Psoas muscle (tissue), 7 donors: ENCODE measurements at regions not wholly inside any gene's neighbourhood (a gene's known extent, or its start where the extent isn't known, plus 50 kb on each side); places are given as distances from the start of the nearest gene placed in this dataset.

Experiments
- ATAC-seq, 4 donors: fragments of 200-7000 bp; cut with Tn5 transposase; one replicate each; pipeline ENCODE4 v1.9.1; 2020; ENCODE audit warnings: moderate library complexity in 3 of 4, mild to moderate bottlenecking in 2 of 4
- DNase-seq, 2 donors: peaks; one replicate each; pipeline ENCODE4 v3.0.0-alpha.2; 2020
- H3K27ac ChIP-seq: fragments of 200-600 bp; one replicate; pipeline ENCODE4 v1.8.0; 2022
- H3K27me3 ChIP-seq, 3 donors: fragments of 200-600 bp in 1 of 3; one replicate each; pipeline versions ENCODE4 v1.6.1 to v1.8.0; 2013 to 2022; ENCODE audit warnings: low read length in 2 of 3, mild to moderate bottlenecking in 2 of 3, moderate library complexity in 1 of 3; ENCODE audit not compliant: insufficient read depth in 3 of 3
- H3K36me3 ChIP-seq, 2 donors: fragments of 200-600 bp in 1 of 2; one replicate each; pipeline versions ENCODE4 v1.6.1 to v1.8.0; 2013 to 2022; ENCODE audit warnings: low read depth in 1 of 2, mild to moderate bottlenecking in 1 of 2, moderate library complexity in 1 of 2; ENCODE audit not compliant: insufficient read depth in 1 of 2
- H3K4me1 ChIP-seq: fragments of 200-600 bp; one replicate; pipeline ENCODE4 v1.8.0; 2022
- H3K4me3 ChIP-seq: fragments of 200-600 bp; one replicate; pipeline ENCODE4 v1.8.0; 2022; ENCODE audit warnings: mild to moderate bottlenecking
- H3K9me3 ChIP-seq: fragments of 200-600 bp; one replicate; pipeline ENCODE4 v1.8.0; 2022
- CTCF ChIP-seq: fragments of 200-600 bp; IDR thresholded peaks from one replicate; pipeline ENCODE4 v1.8.0; 2022; ENCODE audit warnings: antibody characterized with exemption
- WGBS, 3 donors: extraction: QIAGEN DNeasy Blood & Tissue Kit; methylation state at CpG; one replicate each; pipeline versions ENCODE4 v1.1.6 to v1.1.7; 2013; 5-methylcytosine and 5-hydroxymethylcytosine counted together
- intact Hi-C, 2 donors: fragments of 100-400 bp; cut with DNase I; formaldehyde crosslinking; loops; one replicate each; pipeline versions ENCODE4 v1.11.0 to v1.14.2; 2022
- donor health status: healthy with polysubstance abuse.
- donor health status: DM: no; HTN: no; CAD: no; lungs with moderate emphysema.
- donor health status: Bipolar disorder and iron deficiency.
- donor health status: healthy.
- donor health status: DM: yes; HTN: yes; CAD: no.
- donor health status: DM: no; HTN: no; CAD: no.
- donor health status: DM: yes; HTN: yes; CAD: no.

- no peak for TF ChIP-seq CTCF
These were observed 330.1 kb upstream of the VCX start for GRCh38 chrX:7512845-7513244.

GRCh38 chrX:7503251-7503650 lies 339.7 kb upstream of the VCX start:
- 75 to 87% (median 77%) methylated on average over 5 of the region's 5 CpGs for WGBS, 3 donors
- H3K27me3 ChIP-seq, result no peaks in the 10 kb centered on the region
- no peak overlapping the region for H3K4me3 ChIP-seq
- no peak for ATAC-seq
- intact Hi-C loops, result no loop called here
- no peaks in the 10 kb centered on the region for H3K36me3 ChIP-seq
- no peaks in the 10 kb centered on the region for H3K9me3 ChIP-seq
- no peaks in the 10 kb centered on the region for H3K4me1 ChIP-seq
- no peak for TF ChIP-seq CTCF
- no peak for DNase-seq
- H3K27ac ChIP-seq, result no peak overlapping the region

More at GRCh38 chrX:7512845-7513244, 330.1 kb upstream of the VCX start:
- DNase-seq (no peak), ATAC-seq (no peak)
- Histone ChIP-seq H3K4me1 (no peaks in the 10 kb centered on the region), H3K9me3 (no peaks in the 10 kb centered on the region), H3K36me3 (no peaks in the 10 kb centered on the region), H3K4me3 (no peak overlapping the region), H3K27ac (no peak overlapping the region), H3K27me3 (no peaks in the 10 kb centered on the region)
- intact Hi-C loops, result no loop called here
- WGBS, 3 donors, result 79 to 81% (median 81%) methylated on average over 2 of the region's 2 CpGs

- no peaks in the 10 kb centered on the region for H3K27me3 ChIP-seq
- H3K27ac ChIP-seq, result no peak overlapping the region
- H3K4me3 ChIP-seq, result no peak overlapping the region
- 82 to 88% (median 87%) methylated on average over 3 of the region's 3 CpGs for WGBS, 3 donors
- no peaks in the 10 kb centered on the region for H3K4me1 ChIP-seq
- DNase-seq (no peak), ATAC-seq (no peak)
- intact Hi-C loops, result no loop called here
- TF ChIP-seq CTCF, result no peak
- no peaks in the 10 kb centered on the region for H3K9me3 ChIP-seq
- no peaks in the 10 kb centered on the region for H3K36me3 ChIP-seq
These were observed 342.6 kb upstream of the VCX start for GRCh38 chrX:7500386-7500785.

- no peaks in the 10 kb centered on the region for H3K9me3 ChIP-seq
- no peaks in the 10 kb centered on the region for H3K27me3 ChIP-seq
- no peaks in the 10 kb centered on the region for H3K4me1 ChIP-seq
- WGBS, 3 donors, result 54 to 72% (median 70%) methylated on average over 3 of the region's 3 CpGs
- intact Hi-C loops, result no loop called here
- no peak overlapping the region for H3K4me3 ChIP-seq
- DNase-seq (no peak), ATAC-seq (no peak)
- H3K36me3 ChIP-seq, result no peaks in the 10 kb centered on the region
- no peak overlapping the region for H3K27ac ChIP-seq
- no peak for TF ChIP-seq CTCF
These were observed 338.6 kb upstream of the PUDP start for GRCh38 chrX:7486505-7486904.

- TF ChIP-seq CTCF, result no peak
These were observed 337.1 kb upstream of the PUDP start for GRCh38 chrX:7485061-7485460.

More at GRCh38 chrX:7485061-7485460, 337.1 kb upstream of the PUDP start:
- WGBS, 3 donors, result 83 to 100% (median 86%) methylated on average over 1 of the region's 1 CpG
- H3K36me3 ChIP-seq, result no peaks in the 10 kb centered on the region
- H3K4me1 ChIP-seq, result no peaks in the 10 kb centered on the region
- ATAC-seq, result no peak
- H3K27me3 ChIP-seq, result no peaks in the 10 kb centered on the region
- H3K27ac ChIP-seq, result no peak overlapping the region
- DNase-seq, result no peak
- no peak overlapping the region for H3K4me3 ChIP-seq
- H3K9me3 ChIP-seq, result no peaks in the 10 kb centered on the region
- intact Hi-C loops, result no loop called here
